GM19025 (cell line): ENCODE measurements at regions not wholly inside any gene's neighbourhood (a gene's known extent, or its start where the extent isn't known, plus 50 kb on each side); places are given as distances from the start of the nearest gene placed in this dataset.

Source experiments
- ATAC-seq: cut with Tn5 transposase; IDR thresholded peaks from one replicate; pipeline ENCODE4 v1.9.1; 2021; ENCODE audit warnings: mild to moderate bottlenecking, low read depth, moderate library complexity; ENCODE audit not compliant: unreplicated experiment

GRCh38 chr3:177977381-177978158 is 558.7 kb upstream of the KCNMB2 start:
- no peak for ATAC-seq

GRCh38 chr3:177978946-177979345 is 557.3 kb upstream of the KCNMB2 start:
- ATAC-seq: no peak

- ATAC-seq: no peak
Measured at GRCh38 chr3:177979703-177980102, 556.5 kb upstream of the KCNMB2 start.

- no peak for ATAC-seq
Measured at GRCh38 chr3:177981576-177981975, 554.7 kb upstream of the KCNMB2 start.

GRCh38 chr3:177982034-177982433 is 554.2 kb upstream of the KCNMB2 start:
- ATAC-seq: no peak

- no peak for ATAC-seq
Measured at GRCh38 chr3:177983320-177983719, 552.9 kb upstream of the KCNMB2 start.

- no peak for ATAC-seq
Measured at GRCh38 chr3:177992993-177993970, 543.0 kb upstream of the KCNMB2 start.

- ATAC-seq: no peak
Measured at GRCh38 chr3:177994976-177995375, 541.3 kb upstream of the KCNMB2 start.

GRCh38 chr3:177995381-177996085 is 540.7 kb upstream of the KCNMB2 start:
- ATAC-seq: no peak

- peak; percentile 72 for ATAC-seq
Measured at GRCh38 chr3:178001670-178002101, 534.5 kb upstream of the KCNMB2 start.

- ATAC-seq: no peak
Measured at GRCh38 chr3:178002113-178002512, 534.1 kb upstream of the KCNMB2 start.

GRCh38 chr3:178003756-178004155 is 532.5 kb upstream of the KCNMB2 start:
- no peak for ATAC-seq

GRCh38 chr3:178005961-178006360 is 530.3 kb upstream of the KCNMB2 start:
- no peak for ATAC-seq

- no peak for ATAC-seq
Measured at GRCh38 chr3:178010306-178010705, 525.9 kb upstream of the KCNMB2 start.

- no peak for ATAC-seq
Measured at GRCh38 chr3:178019645-178020044, 516.6 kb upstream of the KCNMB2 start.

GRCh38 chr3:178022599-178022998 is 513.6 kb upstream of the KCNMB2 start:
- no peak for ATAC-seq

GRCh38 chr3:178028933-178029332 is 507.3 kb upstream of the KCNMB2 start:
- ATAC-seq: no peak

- ATAC-seq: no peak
Measured at GRCh38 chr3:178036451-178037144, 499.6 kb upstream of the KCNMB2 start.

GRCh38 chr3:178041931-178042330 is 494.3 kb upstream of the KCNMB2 start:
- no peak for ATAC-seq

- no peak for ATAC-seq
Measured at GRCh38 chr3:178042376-178042775, 493.9 kb upstream of the KCNMB2 start.
